ENCODE measurements at regions not wholly inside any gene's neighbourhood (a gene's known extent, or its start where the extent isn't known, plus 50 kb on each side); places are given as distances from the start of the nearest gene placed in this dataset.

GRCh38 chr1:164071288-164071687, 487.7 kb upstream of the PBX1 start:
- DNase-seq: no peak
- Histone ChIP-seq H3K4me3 (ENCODE audit: low read depth, low read length) (no peak overlapping the region), H3K27me3 (replicated peaks) (no peaks in the 10 kb centered on the region), H3K36me3 (replicated peaks) (no peaks in the 10 kb centered on the region), H3K27ac (no peak overlapping the region)
- no peak for TF ChIP-seq CTCF (IDR thresholded peaks at IDR 0.05; ENCODE audit: low read depth, low read length, missing control alignments)
- in situ Hi-C loops (cut with HindIII; ENCODE audit: low pct_ligation_motif_present, low sequenced_read_pairs): no loop called here

- no peaks in the 10 kb centered on the region for H3K36me3 ChIP-seq (replicated peaks)
- H3K4me3 ChIP-seq (ENCODE audit: low read depth, low read length): no peak overlapping the region
- no peak overlapping the region for H3K27ac ChIP-seq
- no peak for TF ChIP-seq CTCF (IDR thresholded peaks at IDR 0.05; ENCODE audit: low read depth, low read length, missing control alignments)
- H3K27me3 ChIP-seq (replicated peaks): no peaks in the 10 kb centered on the region
- in situ Hi-C loops (cut with HindIII; ENCODE audit: low pct_ligation_motif_present, low sequenced_read_pairs): no loop called here
- DNase-seq: no peak
Measured at GRCh38 chr1:164086832-164087231, 472.2 kb upstream of the PBX1 start.

GRCh38 chr1:164087906-164088453, 471.0 kb upstream of the PBX1 start:
- H3K36me3 ChIP-seq (replicated peaks): no peaks in the 10 kb centered on the region
- in situ Hi-C loops (cut with HindIII; ENCODE audit: low pct_ligation_motif_present, low sequenced_read_pairs): no loop called here
- H3K27me3 ChIP-seq (replicated peaks): no peaks in the 10 kb centered on the region
- no peak for DNase-seq
- no peak overlapping the region for H3K27ac ChIP-seq
- H3K4me3 ChIP-seq (ENCODE audit: low read depth, low read length): no peak overlapping the region
- no peak for TF ChIP-seq CTCF (IDR thresholded peaks at IDR 0.05; ENCODE audit: low read depth, low read length, missing control alignments)

- Histone ChIP-seq H3K27me3 (replicated peaks) (no peaks in the 10 kb centered on the region), H3K27ac (no peak overlapping the region), H3K36me3 (replicated peaks) (no peaks in the 10 kb centered on the region), H3K4me3 (ENCODE audit: low read depth, low read length) (no peak overlapping the region)
- peak; percentile 21 for TF ChIP-seq CTCF (IDR thresholded peaks at IDR 0.05; ENCODE audit: low read depth, low read length, missing control alignments)
- in situ Hi-C loops (cut with HindIII; ENCODE audit: low pct_ligation_motif_present, low sequenced_read_pairs): no loop called here
- no peak for DNase-seq
Measured at GRCh38 chr1:164092603-164093353, 466.2 kb upstream of the PBX1 start.

GRCh38 chr1:164093543-164093942, 465.4 kb upstream of the PBX1 start:
- in situ Hi-C loops (cut with HindIII; ENCODE audit: low pct_ligation_motif_present, low sequenced_read_pairs): no loop called here
- H3K36me3 ChIP-seq (replicated peaks): no peaks in the 10 kb centered on the region
- TF ChIP-seq CTCF (IDR thresholded peaks at IDR 0.05; ENCODE audit: low read depth, low read length, missing control alignments): no peak
- no peaks in the 10 kb centered on the region for H3K27me3 ChIP-seq (replicated peaks)
- no peak overlapping the region for H3K4me3 ChIP-seq (ENCODE audit: low read depth, low read length)
- no peak overlapping the region for H3K27ac ChIP-seq
- DNase-seq: no peak

GRCh38 chr1:164101802-164102201, 457.2 kb upstream of the PBX1 start:
- H3K27me3 ChIP-seq (replicated peaks): no peaks in the 10 kb centered on the region
- in situ Hi-C loops (cut with HindIII; ENCODE audit: low pct_ligation_motif_present, low sequenced_read_pairs): no loop called here

More at GRCh38 chr1:164101802-164102201, 457.2 kb upstream of the PBX1 start:
- H3K27ac ChIP-seq: no peak overlapping the region
- H3K36me3 ChIP-seq (replicated peaks): no peaks in the 10 kb centered on the region
- DNase-seq: no peak
- TF ChIP-seq CTCF (IDR thresholded peaks at IDR 0.05; ENCODE audit: low read depth, low read length, missing control alignments): no peak
- H3K4me3 ChIP-seq (ENCODE audit: low read depth, low read length): no peak overlapping the region
